DMS 273 treated with DMSO at 0.1 percent for 48 hours (cell line): ENCODE measurements at regions not wholly inside any gene's neighbourhood (a gene's known extent, or its start where the extent isn't known, plus 50 kb on each side); places are given as distances from the start of the nearest gene placed in this dataset.
"Not testable (repeated sequence)": the region's sequence is repeated elsewhere in the genome, so short reads cannot be mapped to it uniquely, and the experiment has no call there.

ENCODE experiments used
- DNase-seq: peaks from one replicate; lab custom pipeline; 2025; lab: John Stamatoyannopoulos, UW

- DNase-seq, result no peak
These were observed 1121.6 kb upstream of the TMEM132C start for GRCh38 chr12:127145241-127145928.

GRCh38 chr12:127145929-127146789 is 1120.8 kb upstream of the TMEM132C start:
- DNase-seq, result no peak

GRCh38 chr12:127146991-127147718 is 1119.8 kb upstream of the TMEM132C start:
- no peak for DNase-seq

GRCh38 chr12:127147724-127148123 is 1119.2 kb upstream of the TMEM132C start:
- DNase-seq, result no peak

GRCh38 chr12:127148318-127148717 is 1118.7 kb upstream of the TMEM132C start:
- no peak for DNase-seq

GRCh38 chr12:127149226-127149964 is 1117.6 kb upstream of the TMEM132C start:
- DNase-seq, result no peak

- no peak for DNase-seq
These were observed 1116.9 kb upstream of the TMEM132C start for GRCh38 chr12:127150028-127150427.

GRCh38 chr12:127150479-127150878 is 1116.5 kb upstream of the TMEM132C start:
- DNase-seq, result no peak

GRCh38 chr12:127150956-127151355 is 1116.0 kb upstream of the TMEM132C start:
- DNase-seq, result no peak

GRCh38 chr12:127153996-127154395 is 1113.0 kb upstream of the TMEM132C start:
- no peak for DNase-seq

GRCh38 chr12:127154830-127155229 is 1112.1 kb upstream of the TMEM132C start:
- not testable (repeated sequence) for DNase-seq

- DNase-seq, result not testable (repeated sequence)
These were observed 1110.9 kb upstream of the TMEM132C start for GRCh38 chr12:127155935-127156619.

GRCh38 chr12:127157501-127158366 is 1109.2 kb upstream of the TMEM132C start:
- not testable (repeated sequence) for DNase-seq

- no peak for DNase-seq
These were observed 1108.4 kb upstream of the TMEM132C start for GRCh38 chr12:127158385-127159061.

- no peak for DNase-seq
These were observed 1105.5 kb upstream of the TMEM132C start for GRCh38 chr12:127161466-127161865.

- DNase-seq, result no peak
These were observed 1104.7 kb upstream of the TMEM132C start for GRCh38 chr12:127162307-127162706.

- DNase-seq, result no peak
These were observed 1104.1 kb upstream of the TMEM132C start for GRCh38 chr12:127162902-127163301.

GRCh38 chr12:127165567-127166392 is 1101.2 kb upstream of the TMEM132C start:
- peak; percentile 46 for DNase-seq
